MCF 10A (cell line): ENCODE measurements at regions not wholly inside any gene's neighbourhood (a gene's known extent, or its start where the extent isn't known, plus 50 kb on each side); places are given as distances from the start of the nearest gene placed in this dataset.
A peak's percentile ranks its signal among the peaks of the same experiment; 100 is the strongest.

ENCODE experiments used
- BruUV-seq: library from RNA; stranded (reverse); fragments of 400-500 nt; replicated peaks from 2 replicates; lab custom pipeline; 2021; lab: Mats Ljungman, UMichigan
- CTCF ChIA-PET: fragments of 300-600 bp; sonication (Branson Sonifier 250); formaldehyde crosslinking; extraction: SDS; loops from one replicate; lab custom pipeline; 2021; ENCODE audit warnings: antibody characterized with exemption, inconsistent platforms; lab: Yijun Ruan, JAX
- POLR2A ChIA-PET: fragments of 300-600, 350-650 bp; sonication (Branson Sonifier 250); formaldehyde crosslinking; extraction: SDS; loops from one replicate; lab custom pipeline; 2020; ENCODE audit warnings: antibody characterized with exemption, inconsistent platforms; lab: Yijun Ruan, JAX
- DNase-seq: peaks from one replicate; pipeline ENCODE4 v3.0.0-alpha.2; 2018; ENCODE audit not compliant: unreplicated experiment
- H3K27ac Mint-ChIP-seq: one replicate; pipeline ENCODE4 v1.8.0; 2022; ENCODE audit warnings: mild to moderate bottlenecking, low read depth, mixed read lengths; ENCODE audit not compliant: unreplicated experiment
- H3K27me3 Mint-ChIP-seq: one replicate; pipeline ENCODE4 v1.8.0; 2022; ENCODE audit warnings: mixed read lengths; ENCODE audit not compliant: insufficient read depth, unreplicated experiment
- H3K36me3 Mint-ChIP-seq: one replicate; pipeline ENCODE4 v1.8.0; 2022; ENCODE audit warnings: mild to moderate bottlenecking, moderate library complexity, mixed read lengths; ENCODE audit not compliant: insufficient read depth, unreplicated experiment
- H3K4me1 Mint-ChIP-seq: one replicate; pipeline ENCODE4 v1.8.0; 2022; ENCODE audit warnings: mixed read lengths; ENCODE audit not compliant: insufficient read depth, unreplicated experiment
- H3K4me3 Mint-ChIP-seq: one replicate; pipeline ENCODE4 v1.8.0; 2022; ENCODE audit warnings: mild to moderate bottlenecking, moderate library complexity, mixed read lengths; ENCODE audit not compliant: unreplicated experiment
- H3K9me3 Mint-ChIP-seq: one replicate; pipeline ENCODE4 v1.8.0; 2022; ENCODE audit warnings: mixed read lengths; ENCODE audit not compliant: unreplicated experiment
- CTCF ChIP-seq: fragments of 200-600 bp; IDR thresholded peaks from one replicate; pipeline ENCODE4 v1.8.0; 2022; ENCODE audit warnings: antibody characterized with exemption, mild to moderate bottlenecking; ENCODE audit not compliant: unreplicated experiment
- intact Hi-C: fragments of 100-400 bp; cut with micrococcal nuclease; formaldehyde crosslinking; loops from 2 replicates; pipeline ENCODE4 v1.14.1; 2022

GRCh38 chr2:18428516-18428915, 131.9 kb downstream of the RDH14 start:
- no TSS peak for BruUV-seq
- no peak for DNase-seq
- H3K9me3 Mint-ChIP-seq, result no peaks in the 10 kb centered on the region
- no peak overlapping the region for H3K4me3 Mint-ChIP-seq
- TF ChIP-seq CTCF, result no peak
- intact Hi-C loops, result no loop called here
- no peaks in the 10 kb centered on the region for H3K27me3 Mint-ChIP-seq
- H3K27ac Mint-ChIP-seq, result no peak overlapping the region
- no peaks in the 10 kb centered on the region for H3K36me3 Mint-ChIP-seq
- no peaks in the 10 kb centered on the region for H3K4me1 Mint-ChIP-seq
- CTCF ChIA-PET, result interaction anchor here (1.1 kb wide), 1 partner anchor 32 kb away, joined by 3 read pairs; no protein-coding TSS in a partner anchor
- POLR2A ChIA-PET, result no interaction called here

- Mint-ChIP-seq H3K4me3 (no peak overlapping the region), H3K9me3 (no peaks in the 10 kb centered on the region), H3K27me3 (no peaks in the 10 kb centered on the region), H3K36me3 (no peaks in the 10 kb centered on the region), H3K27ac (no peak overlapping the region), H3K4me1 (no peaks in the 10 kb centered on the region)
- intact Hi-C loops, result no loop called here
- CTCF ChIA-PET, result interaction anchor here (0.6 to 1.2 kb wide), 5 partner anchors 32 to 1279 kb away, joined by 3 to 4 read pairs (median 3); no protein-coding TSS in a partner anchor
- no peak for DNase-seq
- no TSS peak for BruUV-seq
- TF ChIP-seq CTCF, result no peak
- POLR2A ChIA-PET, result no interaction called here
Observed at GRCh38 chr2:18427762-18428161, 132.7 kb downstream of the RDH14 start.

GRCh38 chr2:18426174-18426573, 134.3 kb downstream of the RDH14 start:
- Mint-ChIP-seq H3K4me1 (no peaks in the 10 kb centered on the region), H3K36me3 (no peaks in the 10 kb centered on the region), H3K27ac (no peak overlapping the region), H3K9me3 (no peaks in the 10 kb centered on the region), H3K4me3 (no peak overlapping the region), H3K27me3 (no peaks in the 10 kb centered on the region)
- ChIA-PET POLR2A (no interaction called here), CTCF (interaction anchor here (0.6 to 1.0 kb wide), 3 partner anchors 13 to 409 kb away, joined by 3 read pairs; no protein-coding TSS in a partner anchor)
- TF ChIP-seq CTCF, result no peak
- intact Hi-C loops, result no loop called here
- BruUV-seq, result no TSS peak
- DNase-seq, result no peak

- peak; percentile 3 for DNase-seq
- H3K27me3 Mint-ChIP-seq, result no peaks in the 10 kb centered on the region
- intact Hi-C loops, result no loop called here
- no peak overlapping the region for H3K4me3 Mint-ChIP-seq
- H3K9me3 Mint-ChIP-seq, result no peaks in the 10 kb centered on the region
- no peaks in the 10 kb centered on the region for H3K4me1 Mint-ChIP-seq
- no peaks in the 10 kb centered on the region for H3K36me3 Mint-ChIP-seq
- BruUV-seq, result no TSS peak
- POLR2A ChIA-PET, result interaction anchor here (1.8 kb wide), 1 partner anchor 9 kb away, joined by 5 read pairs; no protein-coding TSS in a partner anchor
- CTCF ChIA-PET, result interaction anchor here (1.1 to 1.8 kb wide), 3 partner anchors 9 to 38 kb away, joined by 3 to 5 read pairs (median 4); no protein-coding TSS in a partner anchor
- no peak for TF ChIP-seq CTCF
- no peak overlapping the region for H3K27ac Mint-ChIP-seq
Observed at GRCh38 chr2:18425210-18425703, 135.2 kb downstream of the RDH14 start.
